Lower leg skin (tissue), 3 donors: ENCODE measurements at regions not wholly inside any gene's neighbourhood (a gene's known extent, or its start where the extent isn't known, plus 50 kb on each side); places are given as distances from the start of the nearest gene placed in this dataset.

ENCODE experiments used
- POLR2A ChIP-seq, 2 donors: fragments of 450-650 bp; IDR thresholded peaks; one replicate each; pipeline ENCODE4 v1.6.1; 2016 to 2017; ENCODE audit warnings: antibody characterized with exemption in 2 of 2, mild to moderate bottlenecking in 1 of 2, moderate library complexity in 1 of 2
- TF ChIP-seq, protein P1 (sequence below), 3 donors: fragments of 450-650 bp; IDR thresholded peaks; one replicate each; pipeline ENCODE4 v1.5.1; 2016; ENCODE audit warnings: antibody characterized with exemption in 3 of 3, mild to moderate bottlenecking in 3 of 3, moderate library complexity in 2 of 3

DNA sequence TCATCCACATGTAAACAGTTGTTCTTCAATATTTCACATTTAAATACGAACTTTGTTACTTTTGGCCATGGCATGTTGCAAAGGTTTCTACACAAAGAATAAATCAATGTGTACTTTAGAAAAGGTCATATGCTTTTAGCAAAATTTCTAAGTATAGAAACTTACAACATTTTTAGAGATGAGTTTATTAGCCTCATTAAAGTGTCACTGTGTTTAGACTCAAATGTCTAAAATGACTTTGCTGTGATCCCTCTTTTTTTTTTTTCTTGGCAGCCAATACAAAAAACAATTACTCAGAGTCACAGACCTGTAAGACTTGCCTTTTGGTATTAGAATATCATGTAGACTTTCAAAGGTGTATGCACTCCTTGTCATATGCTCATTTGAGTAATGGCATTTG, 349.3 kb upstream of the KIAA1217 start:
- TF ChIP-seq, protein P1, sequence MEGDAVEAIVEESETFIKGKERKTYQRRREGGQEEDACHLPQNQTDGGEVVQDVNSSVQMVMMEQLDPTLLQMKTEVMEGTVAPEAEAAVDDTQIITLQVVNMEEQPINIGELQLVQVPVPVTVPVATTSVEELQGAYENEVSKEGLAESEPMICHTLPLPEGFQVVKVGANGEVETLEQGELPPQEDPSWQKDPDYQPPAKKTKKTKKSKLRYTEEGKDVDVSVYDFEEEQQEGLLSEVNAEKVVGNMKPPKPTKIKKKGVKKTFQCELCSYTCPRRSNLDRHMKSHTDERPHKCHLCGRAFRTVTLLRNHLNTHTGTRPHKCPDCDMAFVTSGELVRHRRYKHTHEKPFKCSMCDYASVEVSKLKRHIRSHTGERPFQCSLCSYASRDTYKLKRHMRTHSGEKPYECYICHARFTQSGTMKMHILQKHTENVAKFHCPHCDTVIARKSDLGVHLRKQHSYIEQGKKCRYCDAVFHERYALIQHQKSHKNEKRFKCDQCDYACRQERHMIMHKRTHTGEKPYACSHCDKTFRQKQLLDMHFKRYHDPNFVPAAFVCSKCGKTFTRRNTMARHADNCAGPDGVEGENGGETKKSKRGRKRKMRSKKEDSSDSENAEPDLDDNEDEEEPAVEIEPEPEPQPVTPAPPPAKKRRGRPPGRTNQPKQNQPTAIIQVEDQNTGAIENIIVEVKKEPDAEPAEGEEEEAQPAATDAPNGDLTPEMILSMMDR (IDR thresholded peaks at IDR 0.05) = no peak
- TF ChIP-seq POLR2A (IDR thresholded peaks at IDR 0.05) = no peak
